ENCODE measurements at regions not wholly inside any gene's neighbourhood (a gene's known extent, or its start where the extent isn't known, plus 50 kb on each side); places are given as distances from the start of the nearest gene placed in this dataset.
"Not testable (repeated sequence)": the region's sequence is repeated elsewhere in the genome, so short reads cannot be mapped to it uniquely, and the experiment has no call there.

DNA sequence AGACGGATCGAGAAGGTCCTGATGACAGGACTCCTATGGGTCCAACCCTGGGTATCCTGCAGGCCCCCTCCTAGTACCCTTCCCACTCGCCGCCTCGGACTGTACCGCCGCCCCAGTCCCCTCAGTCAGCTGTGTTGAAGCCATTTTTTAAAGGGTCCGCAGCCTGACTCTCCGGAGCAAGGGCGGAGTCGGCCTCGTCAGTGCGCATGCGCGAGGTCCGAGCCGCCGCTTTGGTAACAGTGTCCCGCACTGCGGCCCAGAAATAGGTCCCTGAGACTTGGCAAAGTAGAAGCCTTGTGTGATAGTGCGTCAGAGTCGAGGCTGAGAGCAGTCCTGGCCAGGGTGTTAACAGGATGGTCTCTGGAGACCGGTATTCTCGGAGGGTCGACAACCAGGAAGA, 769.0 kb upstream of the ALG10B start:
- H3K27me3 ChIP-seq (ENCODE audit: control insufficient read depth, insufficient read depth, low read length) = no peaks in the 10 kb centered on the region
- H3K4me3 ChIP-seq (ENCODE audit: low read depth, low read length) = no peak overlapping the region
- no peak for DNase-seq (ENCODE audit: low read depth, low spot score)
- peaks cover 65% of the 10 kb centered on the region for H3K9me3 ChIP-seq (ENCODE audit: control insufficient read depth, insufficient read depth, low read length)
- ChIA-PET POLR2A (no interaction called here), CTCF (no interaction called here)
- TF ChIP-seq, protein P1, sequence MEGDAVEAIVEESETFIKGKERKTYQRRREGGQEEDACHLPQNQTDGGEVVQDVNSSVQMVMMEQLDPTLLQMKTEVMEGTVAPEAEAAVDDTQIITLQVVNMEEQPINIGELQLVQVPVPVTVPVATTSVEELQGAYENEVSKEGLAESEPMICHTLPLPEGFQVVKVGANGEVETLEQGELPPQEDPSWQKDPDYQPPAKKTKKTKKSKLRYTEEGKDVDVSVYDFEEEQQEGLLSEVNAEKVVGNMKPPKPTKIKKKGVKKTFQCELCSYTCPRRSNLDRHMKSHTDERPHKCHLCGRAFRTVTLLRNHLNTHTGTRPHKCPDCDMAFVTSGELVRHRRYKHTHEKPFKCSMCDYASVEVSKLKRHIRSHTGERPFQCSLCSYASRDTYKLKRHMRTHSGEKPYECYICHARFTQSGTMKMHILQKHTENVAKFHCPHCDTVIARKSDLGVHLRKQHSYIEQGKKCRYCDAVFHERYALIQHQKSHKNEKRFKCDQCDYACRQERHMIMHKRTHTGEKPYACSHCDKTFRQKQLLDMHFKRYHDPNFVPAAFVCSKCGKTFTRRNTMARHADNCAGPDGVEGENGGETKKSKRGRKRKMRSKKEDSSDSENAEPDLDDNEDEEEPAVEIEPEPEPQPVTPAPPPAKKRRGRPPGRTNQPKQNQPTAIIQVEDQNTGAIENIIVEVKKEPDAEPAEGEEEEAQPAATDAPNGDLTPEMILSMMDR (IDR thresholded peaks at IDR 0.05; ENCODE audit: low read depth, low read length) = no peak
- no peak overlapping the region for H3K27ac ChIP-seq (ENCODE audit: low read depth, low read length)

DNA sequence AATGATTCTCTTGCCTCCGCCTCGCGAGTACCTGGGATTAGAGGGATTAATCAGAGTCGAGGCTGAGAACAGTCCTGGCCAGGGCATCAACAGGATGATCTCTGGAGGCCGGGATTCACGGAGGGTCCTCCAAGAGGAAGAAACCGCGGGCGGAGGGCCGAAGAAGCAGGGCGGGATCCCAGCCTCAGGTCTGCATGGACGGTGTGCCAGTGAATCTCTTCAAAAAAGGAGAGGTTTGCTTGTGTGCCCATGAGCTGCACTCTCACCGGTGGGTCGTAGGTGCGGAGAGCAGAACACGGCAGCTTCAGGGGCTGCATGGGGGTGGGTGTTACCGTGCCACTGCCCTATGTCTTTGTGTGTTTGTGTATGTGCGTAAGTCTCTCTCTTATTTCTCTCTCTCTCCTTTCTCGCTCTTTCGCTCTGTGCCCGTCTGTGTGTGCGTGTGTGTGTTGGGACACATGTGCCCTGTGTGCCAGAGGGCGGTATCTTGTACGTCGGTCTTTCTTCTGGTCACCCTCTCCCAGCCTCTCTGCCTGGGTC, 768.2 kb upstream of the ALG10B start:
- TF ChIP-seq, protein P1 (IDR thresholded peaks at IDR 0.05; ENCODE audit: low read depth, low read length) = no peak
- H3K4me3 ChIP-seq (ENCODE audit: low read depth, low read length) = no peak overlapping the region
- H3K27me3 ChIP-seq (ENCODE audit: control insufficient read depth, insufficient read depth, low read length) = no peaks in the 10 kb centered on the region
- peaks cover 57% of the 10 kb centered on the region for H3K9me3 ChIP-seq (ENCODE audit: control insufficient read depth, insufficient read depth, low read length)
- CTCF ChIA-PET = no interaction called here
- POLR2A ChIA-PET = no interaction called here
- no peak overlapping the region for H3K27ac ChIP-seq (ENCODE audit: low read depth, low read length)
- DNase-seq (ENCODE audit: low read depth, low spot score) = no peak

DNA sequence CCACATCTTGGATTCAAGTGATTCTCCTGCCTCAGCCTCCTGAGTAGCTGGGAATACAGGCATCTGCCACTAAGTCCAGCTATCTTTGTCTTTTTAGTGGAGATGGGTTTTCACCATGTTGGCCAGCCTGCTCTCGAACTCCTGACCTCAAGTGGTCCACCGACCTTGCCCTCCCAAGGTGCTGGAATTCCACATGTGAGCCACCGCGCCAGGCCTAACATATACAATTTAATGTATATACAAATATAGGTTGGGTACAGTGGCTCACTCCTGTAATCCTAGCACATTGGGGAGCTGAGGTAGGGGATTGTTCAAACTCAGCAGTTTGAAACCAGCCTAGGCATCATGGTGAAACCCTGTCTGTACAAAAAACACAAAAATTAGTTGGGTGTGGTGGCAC, 759.6 kb upstream of the ALG10B start:
- H3K4me3 ChIP-seq (ENCODE audit: low read depth, low read length); POLR2A ChIA-PET; DNase-seq (ENCODE audit: low read depth, low spot score); CTCF ChIA-PET; H3K27ac ChIP-seq (ENCODE audit: low read depth, low read length); H3K27me3 ChIP-seq (ENCODE audit: control insufficient read depth, insufficient read depth, low read length): not testable (repeated sequence)
- peaks cover 23% of the 10 kb centered on the region for H3K9me3 ChIP-seq (ENCODE audit: control insufficient read depth, insufficient read depth, low read length)

DNA sequence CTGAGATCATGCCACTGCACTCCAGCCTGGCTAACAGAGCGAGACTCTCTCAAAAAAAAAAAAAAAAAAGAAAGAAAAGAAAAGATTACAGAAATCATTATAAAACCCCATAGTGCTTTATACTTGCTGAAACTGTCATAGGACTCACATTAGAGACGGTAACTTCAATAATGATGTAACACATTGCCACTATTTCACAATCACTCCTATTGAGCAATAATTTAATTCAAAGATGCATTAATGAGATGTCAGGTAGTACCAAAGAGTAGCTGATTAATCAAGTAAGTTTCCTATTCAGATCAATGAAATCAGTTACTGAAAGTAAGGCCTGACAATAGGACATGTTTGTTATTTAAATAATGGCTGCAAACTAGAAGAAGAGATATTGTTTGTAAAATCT, 751.5 kb upstream of the ALG10B start:
- TF ChIP-seq, protein P1 (IDR thresholded peaks at IDR 0.05; ENCODE audit: low read depth, low read length) = no peak
- H3K27me3 ChIP-seq (ENCODE audit: control insufficient read depth, insufficient read depth, low read length) = no peaks in the 10 kb centered on the region
- CTCF ChIA-PET = no interaction called here
- DNase-seq (ENCODE audit: low read depth, low spot score) = no peak
- no peak overlapping the region for H3K4me3 ChIP-seq (ENCODE audit: low read depth, low read length)
- H3K9me3 ChIP-seq (ENCODE audit: control insufficient read depth, insufficient read depth, low read length) = peaks cover 40% of the 10 kb centered on the region
- POLR2A ChIA-PET = no interaction called here
- no peak overlapping the region for H3K27ac ChIP-seq (ENCODE audit: low read depth, low read length)

DNA sequence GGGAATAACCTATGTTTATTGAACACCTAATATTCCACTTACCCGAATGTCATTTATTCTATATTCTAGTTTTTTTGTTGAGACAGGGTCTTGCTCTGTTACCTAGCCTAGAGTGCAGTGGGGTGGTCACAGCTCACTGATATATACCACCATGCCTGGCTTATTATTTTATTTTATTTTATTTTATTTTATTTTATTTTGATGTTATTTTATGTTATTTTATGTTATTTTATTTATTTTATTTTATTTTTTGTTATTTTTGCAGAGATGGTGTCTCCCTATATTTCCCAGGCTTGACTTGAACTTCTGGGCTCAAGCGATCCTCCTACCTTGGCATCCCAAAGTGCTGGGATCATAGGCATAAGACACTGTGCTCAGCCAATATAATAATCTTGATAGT, 746.0 kb upstream of the ALG10B start:
- H3K4me3 ChIP-seq (ENCODE audit: low read depth, low read length); POLR2A ChIA-PET: not testable (repeated sequence)

More for the DNA sequence above, 746.0 kb upstream of the ALG10B start:
- DNase-seq (ENCODE audit: low read depth, low spot score); H3K27ac ChIP-seq (ENCODE audit: low read depth, low read length); H3K27me3 ChIP-seq (ENCODE audit: control insufficient read depth, insufficient read depth, low read length); CTCF ChIA-PET: not testable (repeated sequence)
- H3K9me3 ChIP-seq (ENCODE audit: control insufficient read depth, insufficient read depth, low read length) = peaks cover 20% of the 10 kb centered on the region

All from AG04450 (cell line).